Adrenal gland (tissue), 9 donors: ENCODE measurements at regions not wholly inside any gene's neighbourhood (a gene's known extent, or its start where the extent isn't known, plus 50 kb on each side); places are given as distances from the start of the nearest gene placed in this dataset.

Source experiments
- DNase-seq, 7 donors: peaks; one replicate each; pipeline ENCODE4 v3.0.0-alpha.2; 2019 to 2020
- H3K27ac ChIP-seq, 5 donors: fragments of 200-600 bp; sonication (generic) in 4 of 5; 1 replicate in 3 of 5; 2 replicates in 2 of 5; pipeline versions ENCODE4 v1.5.1 to v1.8.0; 2016 to 2020; ENCODE audit warnings: mild to moderate bottlenecking in 1 of 5
- H3K27me3 ChIP-seq: fragments of 200-600 bp; 2 replicates; pipeline ENCODE4 v1.8.0; 2021
- H3K36me3 ChIP-seq, 2 donors: fragments of 200-600 bp; replicated peaks in 1 of 2; 1 replicate in 1 of 2; 2 replicates in 1 of 2; pipeline versions ENCODE4 v1.5.1 to v1.8.0; 2018 to 2022
- H3K4me1 ChIP-seq, 2 donors: fragments of 200-600 bp; replicated peaks in 1 of 2; 1 replicate in 1 of 2; 2 replicates in 1 of 2; pipeline versions ENCODE4 v1.5.1 to v1.8.0; 2018 to 2021
- H3K4me3 ChIP-seq, 4 donors: fragments of 200-600 bp; sonication (generic) in 3 of 4; one replicate each; pipeline ENCODE4 v1.5.1; 2016 to 2018
- H3K9me3 ChIP-seq, 3 donors: fragments of 200-600 bp; sonication (generic) in 1 of 3; replicated peaks in 1 of 3; 1 replicate in 2 of 3; 2 replicates in 1 of 3; pipeline versions ENCODE4 v1.5.1 to v1.8.0; 2016 to 2021
- POLR2A ChIP-seq, 2 donors: fragments of 450-650 bp; IDR thresholded peaks; one replicate each; pipeline ENCODE4 v1.6.1; 2017; ENCODE audit warnings: antibody characterized with exemption in 2 of 2, mild to moderate bottlenecking in 2 of 2, moderate library complexity in 1 of 2
- WGBS, 4 donors: extraction: QIAGEN DNeasy Blood & Tissue Kit in 2 of 4; methylation state at CpG; one replicate each; pipeline versions ENCODE4 v1.1.5 to v1.1.7; 2013 to 2017; 5-methylcytosine and 5-hydroxymethylcytosine counted together
- intact Hi-C, 2 donors: fragments of 100-400 bp; cut with DNase I; formaldehyde crosslinking; loops; one replicate each; pipeline versions ENCODE4 v1.14.1 to v1.15.0; 2022 to 2023
- TF ChIP-seq, protein P1 (sequence below), 6 experiments: fragments of 450-650 bp in 4 of 6; fragments of 200-600 bp in 2 of 6; sonication (generic) in 1 of 6; IDR thresholded peaks; 1 replicate in 5 of 6; 2 replicates in 1 of 6; pipeline versions ENCODE4 v1.5.1 to v1.8.0; 2016 to 2021; ENCODE audit warnings: antibody characterized with exemption in 6 of 6, mild to moderate bottlenecking in 2 of 6, moderate library complexity in 1 of 6
- donor health status: healthy with polysubstance abuse.
- donor health status: Bipolar disorder and iron deficiency.
- donor health status: DM: yes; HTN: yes; CAD: no.
- donor health status: DM: no; HTN: no; CAD: no.
- donor health status: DM: no; HTN: no; CAD: no.

DNA sequence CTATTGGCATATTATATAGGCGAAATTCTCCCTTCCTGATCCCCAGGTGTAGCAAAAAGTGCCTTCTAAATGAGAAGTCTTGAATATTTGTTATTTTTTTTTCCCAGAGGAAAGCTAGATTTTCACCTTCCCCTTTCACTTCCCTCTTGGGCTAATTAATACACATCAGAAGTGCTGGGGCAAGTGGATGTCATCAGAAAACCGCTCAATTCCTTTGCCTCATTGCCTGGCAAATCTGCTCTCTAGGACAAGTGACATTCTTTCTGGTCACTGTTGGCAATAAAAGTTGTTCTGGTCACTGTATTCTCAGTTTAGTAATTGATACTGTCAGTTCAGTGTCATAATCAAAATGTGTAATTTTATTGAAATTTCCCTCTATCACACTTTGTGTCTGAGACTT lies 174.5 kb downstream of the ETNK1 start:
- intact Hi-C loops: no loop called here
- no peak for TF ChIP-seq POLR2A (IDR thresholded peaks at IDR 0.05)
- TF ChIP-seq, protein P1, sequence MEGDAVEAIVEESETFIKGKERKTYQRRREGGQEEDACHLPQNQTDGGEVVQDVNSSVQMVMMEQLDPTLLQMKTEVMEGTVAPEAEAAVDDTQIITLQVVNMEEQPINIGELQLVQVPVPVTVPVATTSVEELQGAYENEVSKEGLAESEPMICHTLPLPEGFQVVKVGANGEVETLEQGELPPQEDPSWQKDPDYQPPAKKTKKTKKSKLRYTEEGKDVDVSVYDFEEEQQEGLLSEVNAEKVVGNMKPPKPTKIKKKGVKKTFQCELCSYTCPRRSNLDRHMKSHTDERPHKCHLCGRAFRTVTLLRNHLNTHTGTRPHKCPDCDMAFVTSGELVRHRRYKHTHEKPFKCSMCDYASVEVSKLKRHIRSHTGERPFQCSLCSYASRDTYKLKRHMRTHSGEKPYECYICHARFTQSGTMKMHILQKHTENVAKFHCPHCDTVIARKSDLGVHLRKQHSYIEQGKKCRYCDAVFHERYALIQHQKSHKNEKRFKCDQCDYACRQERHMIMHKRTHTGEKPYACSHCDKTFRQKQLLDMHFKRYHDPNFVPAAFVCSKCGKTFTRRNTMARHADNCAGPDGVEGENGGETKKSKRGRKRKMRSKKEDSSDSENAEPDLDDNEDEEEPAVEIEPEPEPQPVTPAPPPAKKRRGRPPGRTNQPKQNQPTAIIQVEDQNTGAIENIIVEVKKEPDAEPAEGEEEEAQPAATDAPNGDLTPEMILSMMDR (IDR thresholded peaks at IDR 0.05): no peak
- Histone ChIP-seq H3K36me3 (no peaks in the 10 kb centered on the region), H3K27ac (no peak overlapping the region), H3K9me3 (no peaks in the 10 kb centered on the region), H3K27me3 (no peaks in the 10 kb centered on the region), H3K4me1 (no peaks in the 10 kb centered on the region), H3K4me3 (no peak overlapping the region)
- no peak for DNase-seq
- 53 to 65% (median 61%) methylated on average over 2 of the region's 2 CpGs for WGBS, 4 donors

DNA sequence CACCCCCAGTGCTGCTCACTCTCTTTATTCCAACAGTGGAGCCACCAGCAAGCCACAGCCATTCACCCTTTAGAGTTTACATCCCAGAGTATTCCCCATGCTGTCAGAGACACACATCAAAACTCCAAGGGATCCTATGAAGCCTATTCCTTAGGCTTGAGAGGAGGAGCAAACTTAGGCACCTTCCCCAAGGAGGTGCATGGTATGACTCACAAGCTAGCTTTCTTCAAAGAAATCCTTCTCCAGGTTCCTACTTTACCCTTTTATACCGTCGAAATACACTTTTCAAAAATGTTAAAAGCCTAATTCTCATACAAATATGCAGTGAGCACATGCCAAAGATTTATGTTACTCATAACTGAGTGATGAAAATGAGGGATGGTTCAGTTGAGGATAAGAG lies 175.4 kb downstream of the ETNK1 start:
- H3K27me3 ChIP-seq: no peaks in the 10 kb centered on the region
- H3K36me3 ChIP-seq: no peaks in the 10 kb centered on the region
- intact Hi-C loops: no loop called here
- DNase-seq: no peak
- H3K4me3 ChIP-seq: no peak overlapping the region
- H3K9me3 ChIP-seq: no peaks in the 10 kb centered on the region
- H3K4me1 ChIP-seq: no peaks in the 10 kb centered on the region
- no peak overlapping the region for H3K27ac ChIP-seq
- TF ChIP-seq POLR2A (IDR thresholded peaks at IDR 0.05): no peak
- 62 to 84% (median 71%) methylated on average over 2 of the region's 2 CpGs for WGBS, 4 donors

DNA sequence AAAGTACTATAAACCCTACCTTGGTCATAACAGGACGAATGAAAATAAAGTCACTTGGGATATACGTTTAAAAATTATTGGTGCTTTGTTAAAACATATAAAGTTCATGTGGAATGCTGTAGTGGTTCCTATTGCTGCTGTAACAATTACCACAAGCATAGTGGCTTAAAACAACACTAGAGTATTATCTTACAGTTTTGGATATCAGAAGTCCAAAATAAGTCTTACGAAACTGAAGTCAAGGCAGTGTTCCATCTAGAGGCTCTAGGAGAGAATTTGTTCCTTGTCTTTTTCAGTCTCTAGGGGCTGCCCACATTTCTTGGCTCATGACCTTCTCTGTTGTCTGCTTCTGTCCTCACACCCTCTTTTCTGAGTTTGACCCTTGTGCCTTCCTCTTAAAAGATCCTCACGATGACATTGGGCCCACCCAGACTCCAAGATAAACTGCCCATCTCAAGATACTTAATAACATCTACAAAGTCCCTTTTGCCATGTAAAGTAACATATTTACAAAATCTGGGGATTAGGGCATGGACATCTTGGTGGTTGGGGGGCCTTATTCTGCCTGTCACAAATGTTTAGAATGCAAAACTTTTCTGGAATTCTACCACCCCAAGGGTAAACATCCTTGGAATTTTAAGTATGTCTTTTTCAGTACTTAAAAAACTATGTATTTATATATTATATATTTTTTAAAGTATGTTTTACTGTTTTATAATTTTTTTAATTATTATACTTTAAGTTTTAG lies 178.1 kb downstream of the ETNK1 start:
- no peak for DNase-seq
- Histone ChIP-seq H3K36me3 (no peaks in the 10 kb centered on the region), H3K27ac (no peak overlapping the region), H3K9me3 (no peaks in the 10 kb centered on the region), H3K27me3 (no peaks in the 10 kb centered on the region), H3K4me3 (no peak overlapping the region), H3K4me1 (no peaks in the 10 kb centered on the region)
- TF ChIP-seq, protein P1 (IDR thresholded peaks at IDR 0.05): no peak
- no peak for TF ChIP-seq POLR2A (IDR thresholded peaks at IDR 0.05)
- 71 to 80% (median 79%) methylated on average over 4 of the region's 4 CpGs for WGBS, 4 donors
- intact Hi-C loops: no loop called here

DNA sequence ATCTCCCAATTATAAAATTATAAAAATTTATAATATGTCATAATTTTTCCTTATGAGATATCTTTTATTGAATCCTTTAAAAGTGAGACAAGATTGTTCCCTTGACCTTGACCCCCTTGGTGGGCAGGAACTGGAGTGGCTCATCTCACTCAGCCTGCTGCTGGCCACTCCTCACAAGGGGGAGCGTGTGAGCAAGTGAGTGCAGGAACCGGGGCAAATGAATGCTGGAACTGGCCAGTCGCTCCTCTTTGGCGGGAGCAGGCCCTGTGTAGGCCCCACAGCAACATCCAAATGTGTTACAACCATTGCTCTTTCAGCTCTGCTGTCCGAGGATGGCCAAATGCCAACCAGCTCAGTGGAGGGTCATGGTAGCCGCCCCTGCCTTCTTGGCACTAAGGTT lies 178.8 kb downstream of the ETNK1 start:
- Histone ChIP-seq H3K36me3 (no peaks in the 10 kb centered on the region), H3K27ac (no peak overlapping the region), H3K9me3 (no peaks in the 10 kb centered on the region), H3K4me3 (no peak overlapping the region), H3K4me1 (no peaks in the 10 kb centered on the region), H3K27me3 (no peaks in the 10 kb centered on the region)
- DNase-seq: no peak
- 76 to 84% (median 81%) methylated on average over 5 to 6 of the region's 6 CpGs for WGBS, 4 donors
- intact Hi-C loops: no loop called here
- TF ChIP-seq, protein P1 (IDR thresholded peaks at IDR 0.05): no peak
- no peak for TF ChIP-seq POLR2A (IDR thresholded peaks at IDR 0.05)

DNA sequence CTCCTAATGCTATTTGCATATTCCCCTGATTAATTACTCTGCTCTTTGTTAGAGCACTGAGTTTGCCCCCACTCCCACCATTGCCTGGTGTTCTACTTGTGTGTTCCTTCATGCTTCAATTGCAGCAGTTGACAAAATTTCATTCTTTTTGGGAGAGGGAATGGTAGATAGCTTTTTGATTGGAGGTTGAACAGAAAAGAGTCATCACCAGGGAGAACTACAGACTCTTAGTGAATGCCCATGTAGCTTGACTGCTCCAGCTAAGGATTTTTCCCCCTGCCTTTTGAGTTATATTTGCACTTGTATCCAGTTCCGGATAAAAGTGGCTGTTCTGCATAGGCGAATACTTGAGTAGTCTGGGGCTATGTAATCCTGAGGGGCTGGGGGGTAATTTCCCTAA lies 183.9 kb downstream of the ETNK1 start:
- no peak overlapping the region for H3K27ac ChIP-seq
- intact Hi-C loops: no loop called here
- TF ChIP-seq POLR2A (IDR thresholded peaks at IDR 0.05): no peak
- TF ChIP-seq, protein P1 (IDR thresholded peaks at IDR 0.05): no peak
- 60 to 95% (median 88%) methylated on average over 2 of the region's 2 CpGs for WGBS, 4 donors
- H3K4me3 ChIP-seq: no peak overlapping the region
- H3K27me3 ChIP-seq: no peaks in the 10 kb centered on the region
- no peak for DNase-seq
- H3K9me3 ChIP-seq: no peaks in the 10 kb centered on the region
- H3K36me3 ChIP-seq: no peaks in the 10 kb centered on the region
- H3K4me1 ChIP-seq: no peaks in the 10 kb centered on the region
